ENCODE measurements at regions not wholly inside any gene's neighbourhood (a gene's known extent, or its start where the extent isn't known, plus 50 kb on each side); places are given as distances from the start of the nearest gene placed in this dataset.
"Not testable (repeated sequence)": the region's sequence is repeated elsewhere in the genome, so short reads cannot be mapped to it uniquely, and the experiment has no call there.

DNA sequence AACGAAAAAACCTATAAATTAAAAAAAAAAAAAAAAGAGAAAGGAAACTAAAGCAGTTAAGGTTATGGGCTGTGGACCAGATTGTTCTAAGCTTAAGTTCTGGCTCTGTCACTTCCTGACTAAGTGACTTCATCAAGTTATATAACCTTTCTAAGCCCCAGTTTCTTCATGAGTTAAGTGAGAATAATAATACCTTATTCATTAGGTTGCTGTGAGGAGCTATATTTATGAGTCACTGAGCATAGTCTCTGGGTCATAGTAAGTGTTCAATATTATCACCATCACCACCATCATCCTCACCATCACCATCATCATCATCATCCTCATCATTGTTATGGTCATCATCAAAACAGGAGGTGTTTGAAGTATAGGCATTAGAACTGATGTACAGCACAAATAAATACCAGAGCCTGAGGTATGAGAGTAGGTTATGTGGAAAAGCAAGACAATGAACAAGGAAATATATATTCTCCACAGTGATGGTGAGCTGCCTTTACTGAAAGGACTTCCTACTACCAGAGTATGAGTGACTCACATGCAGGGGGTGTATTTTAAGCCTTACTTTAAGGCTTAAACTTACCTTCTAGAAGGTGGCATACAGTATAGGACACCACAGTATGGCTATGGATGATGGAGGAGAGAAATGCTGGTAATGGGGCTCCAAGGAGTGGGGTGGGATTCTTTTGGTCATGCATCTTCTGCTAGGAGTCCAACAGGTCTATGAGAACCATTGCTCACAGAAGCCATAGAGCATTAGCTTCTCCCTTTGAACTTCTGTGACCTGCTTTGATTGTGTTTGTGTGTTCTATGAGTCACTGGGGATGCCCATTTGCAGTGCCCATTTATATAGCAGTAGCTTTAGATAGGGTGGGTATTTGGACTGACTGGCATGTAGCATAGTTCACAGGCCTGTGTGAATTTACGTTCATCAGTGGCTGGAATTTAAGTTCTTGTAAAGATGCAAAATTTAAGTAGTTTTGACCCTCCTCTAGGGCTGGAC is 104.4 kb downstream of the KLF5 start:
- dilution Hi-C loops (cut with HindIII; ENCODE audit: low sequenced_read_pairs, unreplicated experiment): no loop called here

DNA sequence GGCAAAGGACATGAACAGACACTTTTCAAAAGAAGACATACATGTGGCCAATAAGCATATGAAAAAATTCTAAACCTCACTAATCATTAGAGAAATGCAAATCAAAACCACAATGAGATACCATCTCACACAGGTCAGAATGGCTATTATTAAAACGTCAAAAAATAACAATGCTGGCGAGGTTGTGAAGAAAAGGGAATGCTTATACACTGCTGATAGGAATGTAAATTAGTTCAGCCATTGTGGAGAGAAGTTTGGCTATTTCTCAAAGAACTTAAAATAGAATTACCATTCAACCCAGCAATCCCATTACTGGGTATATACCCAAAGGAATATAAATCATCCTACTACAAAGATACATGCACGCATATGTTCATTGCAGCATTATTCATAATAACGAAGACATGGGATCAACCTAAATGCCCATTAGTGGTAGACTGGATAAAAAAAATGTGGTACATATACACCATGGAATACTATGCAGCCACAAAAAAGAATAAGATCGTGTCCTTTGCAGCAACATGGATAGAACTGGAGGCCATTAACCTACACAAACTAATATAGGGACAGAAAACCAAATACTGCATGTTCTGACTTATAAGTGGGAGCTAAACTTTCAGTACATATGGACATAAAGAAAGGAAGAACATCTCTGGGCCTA is 101.7 kb downstream of the KLF5 start:
- H3K79me1 ChIP-seq (ENCODE audit: low read depth in 1 of 2, low read length in 2 of 2); H3K9ac ChIP-seq (ENCODE audit: low read depth, low read length); H3K9me1 ChIP-seq (ENCODE audit: insufficient read depth, low read length); H3K4me3 ChIP-seq (ENCODE audit: insufficient read depth, low read depth, low read length); H2BK120ac ChIP-seq (ENCODE audit: low read depth, low read length); H2BK20ac ChIP-seq (ENCODE audit: low read depth, low read length); H3K56ac ChIP-seq (ENCODE audit: extremely low read depth, insufficient read depth, low read length); H4K5ac ChIP-seq (ENCODE audit: low read depth, low read length); H3K36me3 ChIP-seq (ENCODE audit: control insufficient read depth, insufficient read depth, low read length); POLR2A ChIA-PET (ENCODE audit: unreplicated experiment); DNase-seq; H2BK15ac ChIP-seq (ENCODE audit: low read depth, low read length); ATAC-seq (ENCODE audit: low read depth); BruUV-seq (replicated peaks); intact Hi-C loops (cut with micrococcal nuclease); H3K4ac ChIP-seq (ENCODE audit: low read depth, low read length); H2AK5ac ChIP-seq (ENCODE audit: low read depth, low read length); in situ Hi-C loops (cut with MboI; ENCODE audit: low sequenced_read_pairs); H2BK5ac ChIP-seq (ENCODE audit: low read depth, low read length, poor library complexity, severe bottlenecking); H3K18ac ChIP-seq (ENCODE audit: low read depth, low read length); H3K4me1 ChIP-seq (ENCODE audit: control insufficient read depth, insufficient read depth, low read length); H3K9me3 ChIP-seq (ENCODE audit: control insufficient read depth, insufficient read depth, low read length); H4K20me1 ChIP-seq (ENCODE audit: insufficient read depth, low read length); CTCF ChIA-PET; H3K23ac ChIP-seq (ENCODE audit: low read depth, low read length); H3K14ac ChIP-seq (replicated peaks; ENCODE audit: low read depth, low read length); H3K27me3 ChIP-seq (ENCODE audit: control insufficient read depth, insufficient read depth, low read length); H2AK9ac ChIP-seq (replicated peaks; ENCODE audit: low read depth, low read length, poor library complexity); dilution Hi-C loops (cut with HindIII; ENCODE audit: low sequenced_read_pairs, unreplicated experiment); H4K8ac ChIP-seq (ENCODE audit: low read depth in 2 of 2, low read length in 2 of 2); H2AFZ ChIP-seq (replicated peaks; ENCODE audit: low read length, poor library complexity); H3K4me2 ChIP-seq (ENCODE audit: low read depth, low read length); H4K91ac ChIP-seq (ENCODE audit: insufficient read depth, low read depth, low read length); H3K27ac ChIP-seq (ENCODE audit: insufficient read depth, low read length): not testable (repeated sequence)
- no CpG with 5 or more reads among the region's 5 CpGs for WGBS, 2 experiments (ENCODE audit: extremely low coverage in 2 of 2, insufficient read length in 1 of 2)

More for the DNA sequence above, 104.4 kb downstream of the KLF5 start:
- H2BK15ac ChIP-seq (ENCODE audit: low read depth, low read length): no peak overlapping the region
- no peaks in the 10 kb centered on the region for H3K9me3 ChIP-seq (ENCODE audit: control insufficient read depth, insufficient read depth, low read length)
- H3K18ac ChIP-seq (ENCODE audit: low read depth, low read length): no peak overlapping the region
- H3K9ac ChIP-seq (ENCODE audit: low read depth, low read length): no peak overlapping the region
- intact Hi-C loops (cut with micrococcal nuclease) (no loop called here), in situ Hi-C loops (cut with MboI; ENCODE audit: low sequenced_read_pairs) (no loop called here)
- BruUV-seq (replicated peaks): no TSS peak
- no peak overlapping the region for H3K4me2 ChIP-seq (ENCODE audit: low read depth, low read length)
- DNase-seq (no peak), ATAC-seq (ENCODE audit: low read depth) (no peak)
- peaks cover 1% of the 10 kb centered on the region for H3K9me1 ChIP-seq (ENCODE audit: insufficient read depth, low read length)
- H2AFZ ChIP-seq (replicated peaks; ENCODE audit: low read length, poor library complexity): no peak overlapping the region
- H2AK9ac ChIP-seq (replicated peaks; ENCODE audit: low read depth, low read length, poor library complexity): no peak overlapping the region
- H4K5ac ChIP-seq (ENCODE audit: low read depth, low read length): no peak overlapping the region
- H2AK5ac ChIP-seq (ENCODE audit: low read depth, low read length): no peak overlapping the region
- H3K27me3 ChIP-seq (ENCODE audit: control insufficient read depth, insufficient read depth, low read length): no peaks in the 10 kb centered on the region
- no peak overlapping the region for H3K27ac ChIP-seq (ENCODE audit: insufficient read depth, low read length)
- H2BK5ac ChIP-seq (ENCODE audit: low read depth, low read length, poor library complexity, severe bottlenecking): no peak overlapping the region
- H4K91ac ChIP-seq (ENCODE audit: insufficient read depth, low read depth, low read length): no peak overlapping the region
- H3K23ac ChIP-seq (ENCODE audit: low read depth, low read length): no peak overlapping the region
- no peak overlapping the region for H3K56ac ChIP-seq (ENCODE audit: extremely low read depth, insufficient read depth, low read length)
- H2BK120ac ChIP-seq (ENCODE audit: low read depth, low read length): no peak overlapping the region
- H3K4me3 ChIP-seq (ENCODE audit: insufficient read depth, low read depth, low read length): no peak overlapping the region
- ChIA-PET CTCF (no interaction called here), POLR2A (ENCODE audit: unreplicated experiment) (no interaction called here)
- WGBS, 2 experiments (ENCODE audit: extremely low coverage in 2 of 2, insufficient read length in 1 of 2): no CpG with 5 or more reads among the region's 2 CpGs
- TF ChIP-seq FOS (IDR thresholded peaks at IDR 0.05; ENCODE audit: low read depth, low read length) (no peak), RFX5 (IDR thresholded peaks at IDR 0.05; ENCODE audit: low read depth, low read length) (no peak), MAFK (IDR thresholded peaks at IDR 0.05; ENCODE audit: low read depth, low read length) (no peak), POLR2A (IDR thresholded peaks at IDR 0.05; ENCODE audit: low read depth, low read length) (no peak), CEBPB (IDR thresholded peaks at IDR 0.05; ENCODE audit: low read depth, low read length) (no peak), MXI1 (IDR thresholded peaks at IDR 0.05; ENCODE audit: borderline replicate concordance, low read depth, low read length) (no peak)
- TF ChIP-seq, protein P1, sequence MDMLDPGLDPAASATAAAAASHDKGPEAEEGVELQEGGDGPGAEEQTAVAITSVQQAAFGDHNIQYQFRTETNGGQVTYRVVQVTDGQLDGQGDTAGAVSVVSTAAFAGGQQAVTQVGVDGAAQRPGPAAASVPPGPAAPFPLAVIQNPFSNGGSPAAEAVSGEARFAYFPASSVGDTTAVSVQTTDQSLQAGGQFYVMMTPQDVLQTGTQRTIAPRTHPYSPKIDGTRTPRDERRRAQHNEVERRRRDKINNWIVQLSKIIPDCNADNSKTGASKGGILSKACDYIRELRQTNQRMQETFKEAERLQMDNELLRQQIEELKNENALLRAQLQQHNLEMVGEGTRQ (IDR thresholded peaks at IDR 0.05; ENCODE audit: low read depth, low read length): no peak
- H4K8ac ChIP-seq (ENCODE audit: low read depth in 2 of 2, low read length in 2 of 2): no peak overlapping the region
- no peak overlapping the region for H2BK20ac ChIP-seq (ENCODE audit: low read depth, low read length)
- no peak overlapping the region for H3K4ac ChIP-seq (ENCODE audit: low read depth, low read length)
- no peak overlapping the region for H3K14ac ChIP-seq (replicated peaks; ENCODE audit: low read depth, low read length)
- H3K36me3 ChIP-seq (ENCODE audit: control insufficient read depth, insufficient read depth, low read length): no peaks in the 10 kb centered on the region
- H3K79me1 ChIP-seq (ENCODE audit: low read depth in 1 of 2, low read length in 2 of 2): no peaks in the 10 kb centered on the region
- H3K4me1 ChIP-seq (ENCODE audit: control insufficient read depth, insufficient read depth, low read length): peaks cover 3% of the 10 kb centered on the region; the same call in 1 of the 2 replicates
- no peaks in the 10 kb centered on the region for H4K20me1 ChIP-seq (ENCODE audit: insufficient read depth, low read length)
